Lower leg skin (tissue), 3 donors: ENCODE measurements at regions not wholly inside any gene's neighbourhood (a gene's known extent, or its start where the extent isn't known, plus 50 kb on each side); places are given as distances from the start of the nearest gene placed in this dataset.

ENCODE experiments used
- CTCF ChIP-seq, 3 donors: fragments of 450-650 bp; IDR thresholded peaks; one replicate each; pipeline ENCODE4 v1.5.1; 2016; ENCODE audit warnings: antibody characterized with exemption in 3 of 3, mild to moderate bottlenecking in 3 of 3, moderate library complexity in 2 of 3
- POLR2A ChIP-seq, 2 donors: fragments of 450-650 bp; IDR thresholded peaks; one replicate each; pipeline ENCODE4 v1.6.1; 2016 to 2017; ENCODE audit warnings: antibody characterized with exemption in 2 of 2, mild to moderate bottlenecking in 1 of 2, moderate library complexity in 1 of 2

GRCh38 chr18:40094441-40094840 is 1860.6 kb upstream of the PIK3C3 start:
- TF ChIP-seq CTCF (IDR thresholded peaks at IDR 0.05) (no peak), POLR2A (IDR thresholded peaks at IDR 0.05) (no peak)
